ENCODE measurements at regions not wholly inside any gene's neighbourhood (a gene's known extent, or its start where the extent isn't known, plus 50 kb on each side); places are given as distances from the start of the nearest gene placed in this dataset.

DNA sequence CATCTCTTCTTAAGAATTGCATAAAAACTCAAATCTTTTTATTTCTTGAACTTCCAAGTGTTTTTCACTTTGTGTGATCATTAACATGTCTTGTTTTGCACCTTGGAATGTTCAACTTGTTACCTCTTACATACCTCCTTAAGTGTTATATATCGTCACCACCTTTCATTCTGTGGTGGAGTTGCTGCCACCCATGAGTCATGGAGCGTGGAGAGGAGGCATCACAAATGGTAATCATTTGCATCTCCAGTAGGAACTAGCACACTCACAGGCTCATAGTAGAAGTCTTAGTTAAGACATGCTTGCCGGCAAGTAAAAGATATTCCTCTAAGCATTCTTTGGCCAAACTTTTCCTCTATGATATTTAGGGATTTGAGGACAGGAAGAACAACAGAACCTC lies 67.0 kb upstream of the VCX start:
- WGBS, 2 donors = 63 to 75% methylated on average over 3 of the region's 3 CpGs
- TF ChIP-seq, protein P1, sequence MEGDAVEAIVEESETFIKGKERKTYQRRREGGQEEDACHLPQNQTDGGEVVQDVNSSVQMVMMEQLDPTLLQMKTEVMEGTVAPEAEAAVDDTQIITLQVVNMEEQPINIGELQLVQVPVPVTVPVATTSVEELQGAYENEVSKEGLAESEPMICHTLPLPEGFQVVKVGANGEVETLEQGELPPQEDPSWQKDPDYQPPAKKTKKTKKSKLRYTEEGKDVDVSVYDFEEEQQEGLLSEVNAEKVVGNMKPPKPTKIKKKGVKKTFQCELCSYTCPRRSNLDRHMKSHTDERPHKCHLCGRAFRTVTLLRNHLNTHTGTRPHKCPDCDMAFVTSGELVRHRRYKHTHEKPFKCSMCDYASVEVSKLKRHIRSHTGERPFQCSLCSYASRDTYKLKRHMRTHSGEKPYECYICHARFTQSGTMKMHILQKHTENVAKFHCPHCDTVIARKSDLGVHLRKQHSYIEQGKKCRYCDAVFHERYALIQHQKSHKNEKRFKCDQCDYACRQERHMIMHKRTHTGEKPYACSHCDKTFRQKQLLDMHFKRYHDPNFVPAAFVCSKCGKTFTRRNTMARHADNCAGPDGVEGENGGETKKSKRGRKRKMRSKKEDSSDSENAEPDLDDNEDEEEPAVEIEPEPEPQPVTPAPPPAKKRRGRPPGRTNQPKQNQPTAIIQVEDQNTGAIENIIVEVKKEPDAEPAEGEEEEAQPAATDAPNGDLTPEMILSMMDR (IDR thresholded peaks at IDR 0.05) = no peak
- TF ChIP-seq POLR2A (IDR thresholded peaks at IDR 0.05) = no peak
- intact Hi-C loops (cut with DNase I) = no loop called here
- no peaks in the 10 kb centered on the region for H3K9me3 ChIP-seq
- H3K36me3 ChIP-seq = no peaks in the 10 kb centered on the region
- no peak for DNase-seq
- H3K4me1 ChIP-seq = no peaks in the 10 kb centered on the region
- no peak overlapping the region for H3K4me3 ChIP-seq
- no peak overlapping the region for H3K27ac ChIP-seq
- no peaks in the 10 kb centered on the region for H3K27me3 ChIP-seq

DNA sequence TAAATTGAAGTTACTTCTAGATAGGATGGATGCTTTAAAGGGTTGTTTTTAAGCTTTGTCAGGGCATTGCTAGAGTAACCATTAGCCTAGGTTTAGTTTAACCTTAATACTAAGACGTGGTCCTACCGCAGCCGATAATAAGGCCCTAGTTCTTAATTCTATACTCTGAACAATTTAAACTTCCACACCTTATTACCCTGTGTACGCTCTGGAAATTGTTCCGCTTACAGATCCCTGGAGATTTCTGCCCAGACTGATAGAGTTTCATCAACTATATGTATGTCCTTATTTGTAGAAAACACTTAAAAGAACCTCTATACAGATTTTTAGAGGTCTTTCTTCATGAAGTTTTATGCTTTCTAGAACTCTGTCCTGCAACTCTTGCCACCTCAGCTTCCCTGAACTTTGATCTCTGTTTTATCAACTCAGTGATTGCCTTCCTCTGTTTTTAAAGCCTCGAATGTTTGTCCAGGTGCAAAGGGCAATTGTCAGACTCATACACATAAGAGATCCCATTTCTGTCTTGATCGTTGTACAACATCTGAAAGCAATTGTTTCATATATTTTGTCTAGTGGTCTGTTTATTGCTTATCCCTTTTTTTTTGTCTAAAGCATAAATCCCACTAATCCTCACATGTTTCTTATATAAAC lies 71.1 kb upstream of the VCX start:
- H3K36me3 ChIP-seq = no peaks in the 10 kb centered on the region

DNA sequence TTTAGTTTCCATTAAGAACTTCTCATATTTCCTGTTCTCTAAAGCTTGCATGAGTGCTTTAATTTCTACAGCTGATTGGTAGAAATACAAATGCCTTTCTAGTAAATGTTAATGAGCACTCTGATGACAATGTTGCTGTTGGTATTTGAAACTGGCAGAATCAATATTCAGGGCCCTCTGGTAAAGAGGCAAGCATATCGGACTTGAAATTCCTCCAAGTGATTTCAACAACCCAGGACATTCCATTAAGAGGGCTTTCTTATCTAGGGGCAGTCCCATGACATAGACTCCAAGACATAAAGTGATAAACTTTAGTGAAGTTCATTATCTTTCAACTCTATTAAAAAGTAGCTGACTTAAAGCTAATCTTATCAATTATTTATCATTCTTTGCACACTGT lies 83.1 kb upstream of the VCX start:
- intact Hi-C loops (cut with DNase I) = no loop called here
- no peak for TF ChIP-seq POLR2A (IDR thresholded peaks at IDR 0.05)
- TF ChIP-seq, protein P1 (IDR thresholded peaks at IDR 0.05) = no peak
- H3K36me3 ChIP-seq = no peaks in the 10 kb centered on the region
- no peak for DNase-seq
- no peaks in the 10 kb centered on the region for H3K4me1 ChIP-seq
- 56 to 63% methylated on average over 1 of the region's 1 CpG for WGBS, 2 donors
- H3K27ac ChIP-seq = no peak overlapping the region
- H3K27me3 ChIP-seq = no peaks in the 10 kb centered on the region
- no peak overlapping the region for H3K4me3 ChIP-seq
- H3K9me3 ChIP-seq = no peaks in the 10 kb centered on the region

More for the DNA sequence above, 71.1 kb upstream of the VCX start:
- intact Hi-C loops (cut with DNase I) = no loop called here
- no peaks in the 10 kb centered on the region for H3K27me3 ChIP-seq
- DNase-seq = no peak
- no peak for TF ChIP-seq POLR2A (IDR thresholded peaks at IDR 0.05)
- TF ChIP-seq, protein P1 (IDR thresholded peaks at IDR 0.05) = no peak
- no peaks in the 10 kb centered on the region for H3K4me1 ChIP-seq
- WGBS, 2 donors = 51% methylated on average over 7 of the region's 7 CpGs
- H3K27ac ChIP-seq = no peak overlapping the region
- no peak overlapping the region for H3K4me3 ChIP-seq
- H3K9me3 ChIP-seq = no peaks in the 10 kb centered on the region

DNA sequence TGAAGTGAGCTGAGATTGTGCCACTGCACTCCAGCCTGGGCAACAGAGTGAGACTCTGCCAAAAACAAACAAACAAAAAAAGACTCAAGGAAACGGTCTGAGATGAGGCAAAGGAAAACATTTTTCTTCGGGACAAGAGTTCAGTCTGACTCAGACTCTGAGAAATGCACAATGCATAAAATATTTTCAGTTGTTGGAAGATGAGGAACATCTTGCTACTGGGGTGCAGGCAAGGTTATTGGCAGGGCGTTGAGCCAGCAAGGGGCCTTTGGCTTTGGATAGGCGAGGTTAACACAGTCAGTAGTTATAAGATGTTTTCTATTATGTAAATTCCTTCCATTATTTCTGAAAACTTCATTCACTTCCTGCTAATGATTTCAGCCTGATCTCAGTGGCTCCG lies 96.1 kb upstream of the VCX start:
- H3K36me3 ChIP-seq = no peaks in the 10 kb centered on the region
- no peak overlapping the region for H3K4me3 ChIP-seq
- H3K27me3 ChIP-seq = no peaks in the 10 kb centered on the region
- no peaks in the 10 kb centered on the region for H3K9me3 ChIP-seq
- 23 to 44% methylated on average over 5 of the region's 5 CpGs for WGBS, 2 donors
- H3K4me1 ChIP-seq = no peaks in the 10 kb centered on the region
- DNase-seq = no peak
- no peak for TF ChIP-seq POLR2A (IDR thresholded peaks at IDR 0.05)
- TF ChIP-seq, protein P1 (IDR thresholded peaks at IDR 0.05) = no peak
- no peak overlapping the region for H3K27ac ChIP-seq
- intact Hi-C loops (cut with DNase I) = no loop called here

DNA sequence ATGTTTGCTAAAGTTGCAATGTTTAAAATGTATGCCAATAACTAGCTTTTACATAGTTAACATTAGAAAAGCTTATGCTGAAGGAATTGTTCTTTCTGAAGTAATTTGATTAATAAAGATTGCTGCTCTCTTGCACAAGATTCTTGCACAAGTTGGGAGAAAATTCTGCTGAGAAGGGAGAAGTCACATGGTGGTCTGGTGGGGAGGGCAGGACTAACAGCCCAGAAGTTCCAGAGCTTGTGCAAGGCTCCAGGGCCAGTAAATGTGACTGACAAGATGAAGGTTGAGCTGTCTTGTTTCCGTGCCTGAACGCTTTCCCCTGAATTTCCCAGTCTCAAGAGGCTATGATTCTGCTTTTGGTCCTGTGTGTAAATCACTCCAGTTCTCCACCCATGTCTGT lies 112.9 kb upstream of the VCX start:
- Histone ChIP-seq H3K9me3 (no peaks in the 10 kb centered on the region), H3K4me1 (no peaks in the 10 kb centered on the region), H3K27me3 (no peaks in the 10 kb centered on the region), H3K27ac (no peak overlapping the region), H3K36me3 (no peaks in the 10 kb centered on the region), H3K4me3 (no peak overlapping the region)
- DNase-seq = no peak
- no peak for TF ChIP-seq POLR2A (IDR thresholded peaks at IDR 0.05)
- TF ChIP-seq, protein P1 (IDR thresholded peaks at IDR 0.05) = no peak
- WGBS, 2 donors = 52 to 67% methylated on average over 2 of the region's 2 CpGs
- intact Hi-C loops (cut with DNase I) = no loop called here

Measured in esophagus squamous epithelium (tissue), 5 donors.